ENCODE measurements at regions not wholly inside any gene's neighbourhood (a gene's known extent, or its start where the extent isn't known, plus 50 kb on each side); places are given as distances from the start of the nearest gene placed in this dataset.
"Not testable (repeated sequence)": the region's sequence is repeated elsewhere in the genome, so short reads cannot be mapped to it uniquely, and the experiment has no call there.

DNA sequence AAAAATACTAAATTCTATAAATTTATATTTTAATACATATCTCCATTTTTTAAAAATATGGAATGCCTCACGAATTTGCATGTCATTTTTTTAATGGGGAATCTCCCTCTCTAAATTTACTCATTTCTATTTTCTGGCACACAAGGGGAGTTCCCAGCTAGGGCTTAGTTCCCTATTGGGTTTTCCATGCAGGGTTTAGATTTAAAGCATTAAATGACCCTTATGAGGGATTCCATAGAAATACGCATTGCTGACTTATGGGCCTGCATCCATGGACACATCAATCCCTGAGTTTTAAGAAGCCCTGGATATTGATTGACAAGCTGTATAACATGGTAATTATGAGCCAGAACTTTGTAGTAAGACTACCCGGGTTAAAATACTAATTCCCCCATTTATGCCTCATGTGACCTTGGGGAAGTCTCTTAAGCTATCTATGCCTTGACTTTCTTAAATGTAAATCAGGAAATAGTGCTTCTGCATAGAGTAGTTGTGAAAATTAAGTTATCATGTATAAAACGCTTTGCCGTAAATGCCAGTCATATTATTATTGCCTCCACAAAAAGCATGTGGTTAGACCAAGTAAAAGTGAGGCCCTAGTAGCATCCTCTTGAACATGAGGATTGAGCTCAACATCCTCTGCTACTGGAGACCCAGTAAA, 78.8 kb upstream of the ANKRD1 start:
- WGBS, 3 donors: 81 to 87% (median 85%) methylated on average over 5 of the region's 5 CpGs

GRCh38 chr10:91000470-91000869, 79.6 kb upstream of the ANKRD1 start:
- WGBS, 3 donors: 84 to 89% (median 88%) methylated on average over 6 of the region's 6 CpGs
- no peak overlapping the region for H3K27ac ChIP-seq (ENCODE audit: low read depth, low read length)

More for the DNA sequence above, 78.8 kb upstream of the ANKRD1 start:
- H3K27ac ChIP-seq (ENCODE audit: low read depth, low read length): no peak overlapping the region

DNA sequence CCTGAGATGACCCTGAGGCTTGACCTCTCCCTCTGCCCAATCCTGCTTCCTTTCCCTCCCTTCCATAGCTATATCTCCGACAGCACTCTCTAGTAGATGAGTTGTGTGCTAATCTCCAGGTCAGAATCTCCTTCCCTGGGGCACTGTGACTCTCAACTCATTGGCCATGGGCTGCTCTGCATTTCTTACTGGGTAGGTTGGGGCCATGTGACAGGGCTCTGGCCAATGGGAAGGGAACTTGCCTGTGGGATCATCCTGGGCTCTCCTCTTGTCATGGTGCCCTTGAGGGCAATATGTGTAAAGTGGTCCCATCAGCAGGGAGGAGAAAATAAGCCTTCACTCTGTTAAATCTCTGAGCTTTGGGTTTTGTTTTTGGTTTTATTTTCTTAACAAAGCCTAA, 80.1 kb upstream of the ANKRD1 start:
- no peak overlapping the region for H3K27ac ChIP-seq (ENCODE audit: low read depth, low read length)
- 87 to 97% (median 94%) methylated on average over 1 of the region's 1 CpG for WGBS, 3 donors

DNA sequence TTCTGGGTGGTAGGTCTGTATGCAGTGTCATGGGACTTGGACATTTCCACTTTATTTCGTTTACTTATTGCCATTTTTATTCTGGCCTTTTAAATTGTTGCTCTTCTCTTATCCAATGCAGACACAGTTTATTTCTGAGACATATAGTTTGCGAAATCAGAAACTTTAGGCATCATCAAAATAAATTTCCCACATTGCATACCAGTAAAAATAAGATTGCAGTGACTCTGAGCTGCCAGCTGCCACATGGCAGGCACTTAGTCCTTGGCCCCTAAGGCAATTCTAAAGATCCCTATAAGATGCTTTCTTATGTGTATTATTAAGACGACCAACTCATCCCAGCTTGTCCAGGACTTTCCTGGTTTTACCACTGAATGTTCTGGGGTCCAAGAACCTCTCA, 81.8 kb upstream of the ANKRD1 start:
- H3K27ac ChIP-seq (ENCODE audit: low read depth, low read length): no peak overlapping the region
- WGBS, 3 donors: 79 to 82% (median 79%) methylated on average over 3 of the region's 3 CpGs

DNA sequence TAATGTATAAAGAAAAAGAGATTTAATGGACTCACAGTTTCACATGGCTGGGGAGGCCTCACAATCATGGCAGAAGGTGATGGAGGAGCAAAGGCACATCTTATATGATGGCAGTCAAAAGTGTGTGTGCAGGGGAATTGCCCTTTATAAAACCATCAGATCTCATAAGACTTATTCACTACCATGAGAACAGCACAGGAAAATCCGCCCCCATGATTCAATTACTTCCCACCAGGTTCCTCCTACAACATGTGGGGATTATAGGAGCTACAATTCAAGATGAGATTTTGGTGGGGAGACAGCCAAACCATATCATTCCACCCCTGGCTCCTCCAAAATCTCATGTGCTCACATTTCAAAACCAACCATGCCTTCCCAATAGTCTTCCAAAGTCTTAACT, 82.5 kb upstream of the ANKRD1 start:
- 88 to 100% (median 94%) methylated on average over 1 of the region's 1 CpG for WGBS, 3 donors
- not testable (repeated sequence) for H3K27ac ChIP-seq (ENCODE audit: low read depth, low read length)

DNA sequence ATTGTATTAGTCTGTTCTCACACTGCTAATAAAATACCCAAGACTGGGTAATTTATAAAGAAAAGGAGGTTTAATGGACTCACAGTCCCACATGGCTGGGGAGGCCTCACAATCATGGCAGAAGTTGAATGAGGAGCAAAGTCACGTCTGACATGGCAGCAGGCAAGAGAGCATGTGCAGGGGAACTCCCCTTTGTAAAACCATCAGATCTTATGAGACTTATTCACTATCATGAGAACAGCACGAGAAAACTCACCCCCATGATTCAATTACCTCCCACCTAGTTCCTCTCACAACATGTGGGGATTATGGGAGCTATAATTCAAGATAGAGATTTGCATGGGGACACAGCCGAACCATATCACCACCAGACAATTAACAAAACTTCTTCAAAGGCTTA, 84.4 kb upstream of the ANKRD1 start:
- 72 to 84% (median 81%) methylated on average over 3 of the region's 3 CpGs for WGBS, 3 donors
- not testable (repeated sequence) for H3K27ac ChIP-seq (ENCODE audit: low read depth, low read length)

- H3K27ac ChIP-seq (ENCODE audit: low read depth, low read length): no peak overlapping the region
- 17 to 26% (median 25%) methylated on average over 2 of the region's 2 CpGs for WGBS, 3 donors
These were observed 85.3 kb upstream of the ANKRD1 start for GRCh38 chr10:91006001-91006751.

- 72 to 74% (median 73%) methylated on average over 1 of the region's 1 CpG for WGBS, 3 donors
- no peak overlapping the region for H3K27ac ChIP-seq (ENCODE audit: low read depth, low read length)
These were observed 86.0 kb upstream of the ANKRD1 start for GRCh38 chr10:91006752-91007346.

DNA sequence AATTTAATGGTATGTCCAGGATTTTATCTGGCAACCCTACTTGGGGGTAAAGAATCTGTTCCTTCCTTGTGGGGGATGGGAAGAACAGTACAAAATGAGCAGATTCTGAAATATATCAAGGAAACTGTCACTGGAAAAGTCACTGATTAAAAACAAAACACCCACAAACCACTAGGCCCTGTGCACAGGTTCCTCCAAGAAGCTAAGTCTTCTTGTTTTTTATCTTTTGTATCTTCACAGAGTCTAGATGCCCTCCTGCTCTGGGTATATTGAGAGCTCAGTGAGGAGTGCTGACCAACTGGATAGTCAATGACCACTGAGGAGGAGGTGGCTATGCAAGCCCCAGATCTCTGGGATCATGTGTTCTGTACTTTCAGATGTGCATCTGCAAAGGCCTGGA, 86.8 kb upstream of the ANKRD1 start:
- H3K27ac ChIP-seq (ENCODE audit: low read depth, low read length): no peak overlapping the region

GRCh38 chr10:91009121-91009520, 88.2 kb upstream of the ANKRD1 start:
- H3K27ac ChIP-seq (ENCODE audit: low read depth, low read length): no peak overlapping the region
- 94 to 97% (median 94%) methylated on average over 1 of the region's 1 CpG for WGBS, 3 donors

DNA sequence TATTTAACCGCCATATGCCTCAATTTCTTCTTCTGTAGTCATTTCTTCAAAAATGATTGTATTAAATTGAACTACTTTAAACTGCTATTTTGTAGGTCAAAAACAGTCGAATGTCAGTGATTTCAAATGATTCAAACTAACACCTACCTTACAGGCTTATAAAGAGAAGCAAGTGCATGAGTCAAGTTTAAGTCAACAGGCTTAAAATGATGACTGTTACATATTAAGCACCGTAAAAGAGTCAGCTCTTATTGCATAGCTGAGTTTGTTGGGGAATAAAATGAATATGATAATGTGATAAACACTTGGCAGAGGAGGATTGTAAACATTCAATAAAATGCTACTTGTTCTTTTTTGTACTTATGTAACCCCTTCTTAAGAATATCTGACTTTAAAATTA, 90.1 kb upstream of the ANKRD1 start:
- H3K27ac ChIP-seq (ENCODE audit: low read depth, low read length): no peak overlapping the region

GRCh38 chr10:91012502-91012901, 91.6 kb upstream of the ANKRD1 start:
- no peak overlapping the region for H3K27ac ChIP-seq (ENCODE audit: low read depth, low read length)
- WGBS, 3 donors: 88 to 93% (median 93%) methylated on average over 4 of the region's 4 CpGs

More for the DNA sequence above, 90.1 kb upstream of the ANKRD1 start:
- WGBS, 3 donors: 77 to 84% (median 80%) methylated on average over 3 of the region's 3 CpGs

DNA sequence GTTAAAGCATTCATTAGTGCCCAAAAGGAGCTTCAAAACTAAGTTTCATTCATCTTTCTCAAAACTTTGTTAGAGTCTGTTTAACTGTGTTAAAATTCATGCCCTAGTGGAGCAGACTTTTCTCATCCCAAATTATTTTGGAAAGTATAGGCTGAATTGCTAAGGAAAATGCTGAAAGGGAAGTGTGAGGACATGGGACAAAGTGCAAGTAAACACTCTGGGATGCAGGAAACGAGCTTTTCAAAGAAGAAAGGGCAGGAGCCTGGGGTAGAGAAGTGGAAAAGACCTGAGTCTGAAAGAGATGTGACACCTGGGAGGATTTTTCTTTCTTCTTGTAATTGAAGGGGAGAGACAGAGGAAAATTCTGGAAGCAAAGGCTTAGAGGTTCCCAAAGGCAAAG, 93.1 kb upstream of the ANKRD1 start:
- H3K27ac ChIP-seq (ENCODE audit: low read depth, low read length): no peak overlapping the region
- WGBS, 3 donors: 42 to 75% (median 64%) methylated on average over 1 of the region's 1 CpG

DNA sequence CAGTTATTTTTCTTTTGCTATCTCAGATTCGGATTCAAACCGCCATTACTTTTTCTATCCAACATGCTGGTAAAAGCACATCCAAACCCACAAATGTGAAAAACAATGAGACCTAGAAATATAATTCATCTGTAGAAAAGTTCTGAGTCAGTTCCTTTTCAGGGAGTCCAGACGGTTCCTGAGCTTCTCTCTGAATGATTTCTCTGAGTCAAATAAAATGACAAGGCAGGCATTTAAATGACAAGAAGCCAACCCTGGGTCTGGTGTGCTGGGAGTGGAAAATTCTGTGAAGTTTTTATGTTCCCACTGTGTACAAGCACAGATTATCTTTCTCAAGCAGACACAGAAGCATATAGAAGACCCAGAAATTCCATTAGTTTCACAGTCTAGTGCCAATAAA, 96.3 kb upstream of the ANKRD1 start:
- 65 to 80% (median 73%) methylated on average over 3 of the region's 3 CpGs for WGBS, 3 donors
- H3K27ac ChIP-seq (ENCODE audit: low read depth, low read length): no peak overlapping the region

DNA sequence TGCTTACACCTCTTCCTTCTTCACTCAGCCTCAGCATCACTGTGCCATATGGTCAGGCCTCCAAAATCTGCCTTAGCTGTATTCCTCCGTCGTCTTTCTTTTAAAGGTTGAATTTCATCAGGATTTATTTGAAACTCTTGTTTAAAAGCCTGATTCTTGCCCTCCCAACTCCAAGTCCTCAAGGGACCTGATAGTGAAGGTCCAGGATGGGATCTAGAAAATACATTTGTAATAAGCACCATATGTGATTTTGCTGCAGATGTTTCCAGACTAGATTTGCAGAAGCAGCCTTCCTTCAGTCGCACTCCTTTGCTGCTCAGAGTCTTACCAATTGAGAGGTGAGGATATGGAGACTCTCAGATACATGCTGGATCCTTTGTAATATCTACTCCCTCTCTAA, 101.0 kb upstream of the ANKRD1 start:
- H3K27ac ChIP-seq (ENCODE audit: low read depth, low read length): no peak overlapping the region
- WGBS, 3 donors: 60 to 87% (median 77%) methylated on average over 3 of the region's 3 CpGs

- no peak overlapping the region for H3K27ac ChIP-seq (ENCODE audit: low read depth, low read length)
- WGBS, 3 donors: 71 to 94% (median 86%) methylated on average over 2 of the region's 2 CpGs
These were observed 101.5 kb upstream of the ANKRD1 start for GRCh38 chr10:91022390-91022789.

DNA sequence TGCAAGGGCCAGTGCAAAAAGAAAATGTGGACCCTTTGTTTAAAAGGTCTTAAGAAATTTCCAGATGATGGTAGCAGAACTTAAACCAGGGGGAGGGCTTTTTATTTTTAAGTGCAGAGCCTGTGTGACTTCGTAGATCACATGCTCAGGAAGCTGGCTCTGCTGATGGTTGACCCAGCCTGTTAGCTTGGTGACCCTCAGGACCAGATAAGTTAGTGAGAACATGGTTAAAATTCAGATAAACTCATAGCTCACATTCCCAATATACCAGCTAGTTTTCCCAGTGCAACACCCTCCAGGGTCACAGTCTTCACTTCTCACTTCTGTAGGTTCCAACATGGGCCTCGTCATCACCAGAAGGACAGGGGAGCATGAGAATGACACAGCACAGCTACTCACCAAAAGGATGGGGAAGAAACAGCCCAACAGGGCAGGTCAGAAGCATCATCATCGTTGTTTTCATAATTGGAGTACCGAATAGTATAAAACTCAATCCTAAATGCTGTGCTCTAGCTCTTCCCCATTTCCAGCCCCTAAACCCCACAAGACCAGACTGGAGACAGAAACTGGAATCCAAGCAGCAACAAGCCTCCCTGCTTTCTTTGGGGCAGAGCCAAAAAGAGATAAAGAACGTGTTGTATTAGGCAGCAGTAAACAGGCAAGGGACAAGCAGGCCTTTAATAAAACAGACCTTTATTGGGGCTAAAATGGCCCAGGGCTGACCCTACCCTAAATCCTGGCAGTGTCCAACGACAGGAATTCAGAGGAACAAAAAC, 102.2 kb upstream of the ANKRD1 start:
- 54 to 65% (median 62%) methylated on average over 6 of the region's 6 CpGs for WGBS, 3 donors

DNA sequence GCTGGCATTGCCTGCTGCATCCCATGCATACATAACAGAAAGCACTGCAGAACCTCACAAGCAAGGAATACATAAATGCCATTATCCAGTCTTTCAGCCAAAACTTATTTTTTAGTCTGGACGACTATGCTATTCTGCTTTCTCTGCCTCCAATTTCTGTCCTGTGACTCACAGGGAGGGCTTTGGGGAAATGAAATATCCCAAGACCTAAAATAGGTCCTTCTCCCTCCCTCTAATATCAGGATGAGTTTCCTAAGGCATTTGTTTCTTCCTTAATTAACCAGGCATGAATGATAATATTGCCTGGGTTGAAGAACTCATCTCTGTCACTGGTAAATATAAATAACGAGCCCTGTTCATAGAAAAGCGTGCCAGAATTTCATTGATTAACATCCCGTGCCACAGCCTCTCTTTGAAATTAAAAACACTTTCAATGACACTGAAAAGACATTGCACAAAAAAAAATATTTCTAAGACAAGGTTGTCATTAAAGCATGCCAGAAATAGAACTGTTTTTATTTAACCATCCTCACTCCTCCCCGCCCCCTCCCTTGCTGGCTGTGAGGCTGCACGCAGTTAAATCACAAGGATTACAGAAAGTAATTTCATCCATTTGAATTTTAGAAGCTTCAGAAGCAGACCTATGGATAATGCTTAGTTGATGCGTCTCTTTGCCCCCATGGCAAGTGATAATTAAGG, 103.0 kb upstream of the ANKRD1 start:
- 57 to 64% (median 62%) methylated on average over 7 of the region's 7 CpGs for WGBS, 3 donors
- no peak overlapping the region for H3K27ac ChIP-seq (ENCODE audit: low read depth, low read length)

More for the DNA sequence above, 102.2 kb upstream of the ANKRD1 start:
- no peak overlapping the region for H3K27ac ChIP-seq (ENCODE audit: low read depth, low read length)

Data from adipose tissue (tissue), 3 donors.